ENCODE measurements at regions not wholly inside any gene's neighbourhood (a gene's known extent, or its start where the extent isn't known, plus 50 kb on each side); places are given as distances from the start of the nearest gene placed in this dataset.
"Not testable (repeated sequence)": the region's sequence is repeated elsewhere in the genome, so short reads cannot be mapped to it uniquely, and the experiment has no call there.

GRCh38 chr12:58009405-58010195 is 68.2 kb downstream of the ATP23 start:
- DNase-seq (ENCODE audit: low read depth in 2 of 2) = peak in 1 of 2 donors; percentile 2

DNA sequence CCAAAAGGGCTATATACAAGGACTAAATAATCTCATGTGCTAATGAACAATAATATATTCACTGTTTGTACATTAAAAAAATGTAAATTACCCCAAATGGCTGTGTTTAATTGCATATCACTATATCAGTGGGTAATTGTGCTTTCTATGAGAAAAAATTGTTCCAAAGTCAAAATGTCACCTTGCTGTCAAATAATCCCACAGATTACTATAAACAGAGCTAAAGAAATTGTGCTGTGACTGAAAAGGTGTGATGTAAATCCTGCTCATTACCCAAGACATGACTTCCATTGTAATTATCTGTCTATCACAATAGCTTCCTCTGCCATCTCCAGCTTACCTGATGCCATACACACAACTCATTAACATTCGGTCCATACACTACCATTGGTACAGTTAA is 70.3 kb downstream of the ATP23 start:
- DNase-seq (ENCODE audit: low read depth in 2 of 2) = no peak

DNA sequence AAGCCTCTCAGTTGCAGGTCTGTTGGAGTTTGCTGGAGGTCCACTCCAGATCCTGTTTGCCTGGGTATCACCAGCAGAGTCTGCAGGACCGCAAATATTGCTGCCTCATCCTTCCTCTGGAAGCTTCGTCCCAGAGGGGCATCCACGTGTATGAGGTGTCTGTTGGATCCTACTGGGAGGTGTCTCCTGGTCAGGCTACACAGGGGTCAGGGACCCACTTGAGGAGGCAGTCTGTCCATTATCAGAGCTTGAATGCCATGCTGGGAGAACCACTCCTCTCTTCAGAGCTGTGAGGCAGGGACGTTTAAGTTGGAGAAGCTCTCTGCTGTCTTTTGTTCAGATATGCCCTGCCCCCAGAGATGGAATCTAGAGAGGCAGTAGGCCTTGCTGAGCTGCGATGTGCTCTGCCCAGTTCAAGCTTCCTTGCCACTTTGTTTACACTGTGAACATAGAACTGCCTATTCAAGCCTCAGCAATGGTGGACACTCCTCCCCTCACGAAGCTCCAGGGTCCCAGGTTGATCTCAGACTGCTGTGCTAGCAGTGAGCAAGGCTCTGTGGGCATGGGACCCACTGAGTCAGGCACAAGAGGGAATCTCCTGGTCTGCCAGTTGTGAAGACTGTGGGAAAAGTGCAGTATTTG is 81.1 kb downstream of the ATP23 start:
- DNase-seq (ENCODE audit: low read depth in 2 of 2) = not testable (repeated sequence)

GRCh38 chr12:58025431-58025830 is 84.1 kb downstream of the ATP23 start:
- DNase-seq (ENCODE audit: low read depth in 2 of 2) = no peak

GRCh38 chr12:58026426-58026825 is 85.1 kb downstream of the ATP23 start:
- DNase-seq (ENCODE audit: low read depth in 2 of 2) = no peak

- no peak for DNase-seq (ENCODE audit: low read depth in 2 of 2)
Observed at GRCh38 chr12:58026897-58027891, 85.8 kb downstream of the ATP23 start.

DNA sequence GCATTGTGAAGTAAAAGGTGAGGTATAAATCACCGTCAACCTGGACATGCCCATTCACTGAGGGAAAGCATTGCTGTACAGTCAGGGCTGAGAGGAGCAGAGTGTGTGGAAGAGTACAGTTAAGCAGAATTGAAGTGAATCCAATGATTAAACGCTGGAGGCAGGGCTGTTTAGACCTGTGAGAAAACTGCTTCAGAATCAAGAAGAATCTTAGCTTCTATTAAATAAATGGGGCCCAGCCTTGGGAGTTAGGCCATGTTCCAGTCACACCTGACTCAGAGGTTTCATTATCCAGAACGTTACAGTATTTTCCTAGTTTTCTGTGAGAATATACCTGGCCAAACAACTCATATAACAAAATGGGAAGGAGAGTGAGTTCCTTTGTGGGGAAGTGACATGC is 86.9 kb downstream of the ATP23 start:
- no peak for DNase-seq (ENCODE audit: low read depth in 2 of 2)

GRCh38 chr12:58029260-58029659 is 87.9 kb downstream of the ATP23 start:
- DNase-seq (ENCODE audit: low read depth in 2 of 2) = no peak

DNA sequence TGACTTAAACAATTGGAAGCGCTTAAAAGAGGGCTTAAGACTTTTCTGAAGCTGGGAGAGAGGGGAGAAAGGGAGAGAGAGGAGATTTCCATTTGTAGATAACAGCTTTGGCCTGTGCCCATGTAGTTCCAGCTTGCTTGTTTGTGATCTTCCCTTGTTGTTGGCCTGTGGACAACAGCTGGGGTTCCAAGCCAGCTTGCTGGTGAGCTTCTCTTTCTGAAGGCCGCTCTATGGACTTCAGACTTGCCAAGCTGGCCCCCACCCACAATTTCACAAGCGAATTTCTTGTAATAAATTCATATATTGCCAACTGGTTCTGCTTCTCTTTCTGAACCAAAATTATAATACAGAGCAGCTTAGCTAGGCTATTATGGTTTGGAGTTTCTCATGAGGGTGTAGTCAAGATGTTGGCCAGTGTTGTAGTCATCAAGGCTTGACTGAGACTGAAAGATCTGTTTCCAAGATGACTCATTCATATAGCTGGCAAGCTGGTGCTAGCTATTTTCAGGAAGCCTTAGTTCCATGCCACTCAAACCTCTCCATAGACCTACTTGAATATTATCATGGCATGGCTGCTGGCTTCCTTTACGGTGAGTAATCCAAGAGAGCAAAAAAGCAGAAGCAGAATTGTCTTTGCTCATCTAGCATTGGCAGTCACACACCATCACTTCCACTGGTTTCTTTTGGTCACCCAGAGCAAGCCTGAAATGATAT is 89.4 kb downstream of the ATP23 start:
- no peak for DNase-seq (ENCODE audit: low read depth in 2 of 2)

DNA sequence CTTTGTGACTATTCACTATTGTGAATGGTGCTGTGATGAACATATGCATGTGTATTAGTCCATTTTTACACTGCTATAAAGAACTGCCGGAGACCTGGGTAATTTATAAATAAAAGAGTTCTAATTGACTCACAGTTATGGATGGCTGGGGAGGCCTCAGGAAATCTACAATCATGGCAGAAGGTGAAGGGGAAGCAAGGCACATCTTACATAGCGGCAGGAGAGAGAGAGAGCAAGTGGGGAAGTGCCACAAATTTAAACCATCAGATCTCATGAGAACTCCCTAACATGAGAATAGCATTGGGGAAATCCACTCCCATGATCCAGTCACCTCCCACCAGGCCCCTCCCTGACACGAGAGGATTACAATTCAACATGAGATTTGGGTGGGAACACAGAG is 90.8 kb downstream of the ATP23 start:
- no peak for DNase-seq (ENCODE audit: low read depth in 2 of 2)

- DNase-seq (ENCODE audit: low read depth in 2 of 2) = no peak
Observed at GRCh38 chr12:58033831-58034230, 92.5 kb downstream of the ATP23 start.

GRCh38 chr12:58034311-58034710 is 92.9 kb downstream of the ATP23 start:
- peak in 1 of 2 donors; percentile 26 for DNase-seq (ENCODE audit: low read depth in 2 of 2)

DNA sequence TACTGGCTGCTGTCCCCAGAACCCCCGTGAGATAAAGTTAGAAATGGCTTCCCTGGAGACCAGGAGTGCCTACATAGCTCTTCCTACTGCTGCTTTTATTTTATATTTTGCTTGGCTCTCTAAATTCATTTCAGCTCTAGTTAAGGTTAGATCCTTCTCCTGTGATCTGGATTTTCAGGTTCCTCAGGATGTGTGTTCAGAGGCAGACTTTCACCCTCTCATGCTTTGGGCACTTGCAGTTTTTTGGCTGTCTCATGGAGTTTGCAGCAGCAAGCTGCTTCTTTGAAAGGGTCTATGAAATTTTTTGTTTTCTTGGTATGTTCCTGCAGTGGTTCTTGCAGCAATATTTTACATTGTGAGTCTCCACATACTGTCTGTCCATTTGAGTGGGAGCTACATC is 93.3 kb downstream of the ATP23 start:
- no peak for DNase-seq (ENCODE audit: low read depth in 2 of 2)

GRCh38 chr12:58041441-58041840 is 100.1 kb downstream of the ATP23 start:
- DNase-seq (ENCODE audit: low read depth in 2 of 2) = no peak

- DNase-seq (ENCODE audit: low read depth in 2 of 2) = no peak
Observed at GRCh38 chr12:58044966-58045365, 103.6 kb downstream of the ATP23 start.

DNA sequence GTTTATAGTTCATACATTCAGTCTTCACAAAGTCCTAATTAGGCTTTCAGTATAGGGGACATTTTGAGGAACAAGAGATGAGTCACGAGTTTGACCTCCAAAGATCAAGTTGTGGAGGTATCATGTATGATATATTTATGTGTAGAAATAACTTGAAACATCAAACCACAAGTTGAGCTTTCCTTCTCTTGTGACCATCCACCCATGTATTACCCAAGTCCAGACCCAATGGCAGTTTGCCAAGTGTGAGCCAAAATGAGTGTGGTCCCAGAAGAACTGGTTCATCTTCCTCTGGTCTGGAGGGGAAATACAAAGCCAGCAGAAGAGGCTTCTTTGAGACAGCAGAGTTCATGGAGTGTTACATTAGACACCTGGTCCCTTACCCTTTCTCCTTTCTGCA is 104.9 kb downstream of the ATP23 start:
- no peak for DNase-seq (ENCODE audit: low read depth in 2 of 2)

DNA sequence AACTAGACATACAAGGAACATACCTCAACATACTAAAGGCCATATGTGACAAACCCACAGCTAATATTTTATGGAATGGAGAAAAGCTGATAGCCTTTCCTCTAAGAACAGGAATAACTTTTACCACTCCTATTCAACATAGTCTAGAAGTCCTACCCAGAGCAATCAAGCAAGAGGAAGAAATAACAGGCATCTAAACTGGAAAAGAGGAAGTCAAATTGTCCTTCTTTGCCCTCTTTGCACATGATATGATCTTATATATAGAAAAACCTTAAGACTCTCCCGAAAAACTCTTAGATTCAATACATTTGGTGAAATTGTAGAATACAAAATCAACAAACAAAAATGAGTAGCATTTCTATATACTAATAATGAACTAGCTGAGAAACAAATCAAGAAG is 110.0 kb downstream of the ATP23 start:
- DNase-seq (ENCODE audit: low read depth in 2 of 2) = no peak

- no peak for DNase-seq (ENCODE audit: low read depth in 2 of 2)
Observed at GRCh38 chr12:58064666-58065065, 123.3 kb downstream of the ATP23 start.

DNA sequence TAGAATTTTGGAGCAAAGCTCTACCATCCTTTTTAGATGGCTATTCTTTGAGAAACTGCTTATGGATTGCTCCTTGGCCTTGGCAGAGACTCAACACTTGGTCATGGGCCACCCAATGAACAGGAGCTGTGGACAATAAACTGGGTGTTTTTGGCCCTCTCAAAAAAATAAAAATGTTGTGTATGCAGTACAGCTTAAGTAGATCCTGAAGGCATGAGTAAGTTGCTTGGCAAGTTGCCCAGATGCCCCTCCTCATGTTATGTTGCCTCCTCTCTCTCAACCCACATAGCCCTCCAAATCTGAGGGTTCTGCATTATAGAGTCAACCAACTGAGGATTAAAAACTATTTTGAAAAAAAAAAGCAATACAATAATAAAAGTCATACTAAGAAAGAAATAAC is 124.9 kb downstream of the ATP23 start:
- DNase-seq (ENCODE audit: low read depth in 2 of 2) = no peak

DNA sequence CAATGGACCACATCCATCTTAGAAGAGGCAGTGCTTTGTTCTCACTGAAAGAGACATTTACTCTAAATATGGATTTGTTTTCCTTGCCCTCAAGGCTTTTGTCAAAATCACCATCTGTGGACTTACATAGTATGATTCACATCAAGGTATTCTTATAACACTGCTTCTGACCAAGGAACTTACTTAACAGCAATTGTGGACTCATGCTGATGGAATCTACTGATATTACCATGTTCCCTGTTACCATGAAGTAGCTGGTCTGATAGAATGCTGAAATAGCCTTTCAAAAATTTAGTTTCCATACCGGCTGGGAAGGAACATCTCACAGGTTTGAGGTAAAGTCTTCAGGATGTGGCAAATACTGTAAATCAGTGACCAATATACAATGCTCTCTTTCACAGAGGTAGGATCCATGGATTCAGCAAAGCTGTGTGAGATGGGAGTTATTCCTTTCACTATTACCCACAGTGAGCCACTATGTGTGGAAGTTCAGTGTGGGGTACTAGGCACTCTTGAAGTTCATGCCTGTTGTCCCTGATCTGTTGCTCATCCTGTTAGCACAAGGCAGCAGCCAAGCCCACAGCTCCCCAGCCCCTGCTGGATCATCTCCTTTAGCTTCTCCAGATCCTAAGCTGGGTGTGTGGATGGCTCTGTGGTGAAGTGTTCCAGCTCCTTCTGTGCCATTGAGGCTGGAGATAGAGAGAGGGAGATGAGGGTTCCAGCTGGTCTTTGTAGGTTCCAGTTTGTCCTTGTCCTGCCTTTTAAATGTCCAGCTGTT is 126.4 kb downstream of the ATP23 start:
- no peak for DNase-seq (ENCODE audit: low read depth in 2 of 2)

GRCh38 chr12:58068706-58069105 is 127.3 kb downstream of the ATP23 start:
- no peak for DNase-seq (ENCODE audit: low read depth in 2 of 2)

Measured in lung microvascular endothelial cell (primary cell).